HG03139 (cell line): ENCODE measurements at regions not wholly inside any gene's neighbourhood (a gene's known extent, or its start where the extent isn't known, plus 50 kb on each side); places are given as distances from the start of the nearest gene placed in this dataset.

Experiments used
- ATAC-seq: cut with Tn5 transposase; IDR thresholded peaks from one replicate; pipeline ENCODE4 v1.9.1; 2021; ENCODE audit not compliant: unreplicated experiment

GRCh38 chr13:104764600-104764999 lies 1698.4 kb upstream of the SLC10A2 start:
- no peak for ATAC-seq

- no peak for ATAC-seq
Measured at GRCh38 chr13:104759069-104759468, 1692.9 kb upstream of the SLC10A2 start.

GRCh38 chr13:104757712-104758111 lies 1691.5 kb upstream of the SLC10A2 start:
- ATAC-seq = no peak

GRCh38 chr13:104750377-104750776 lies 1684.2 kb upstream of the SLC10A2 start:
- ATAC-seq = no peak

- no peak for ATAC-seq
Measured at GRCh38 chr13:104740641-104741222, 1674.5 kb upstream of the SLC10A2 start.

- no peak for ATAC-seq
Measured at GRCh38 chr13:104737713-104738112, 1671.5 kb upstream of the SLC10A2 start.

- ATAC-seq = no peak
Measured at GRCh38 chr13:104733427-104733826, 1667.2 kb upstream of the SLC10A2 start.

- ATAC-seq = no peak
Measured at GRCh38 chr13:104715111-104715510, 1648.9 kb upstream of the SLC10A2 start.

GRCh38 chr13:104705031-104705750 lies 1639.0 kb upstream of the SLC10A2 start:
- no peak for ATAC-seq

- ATAC-seq = no peak
Measured at GRCh38 chr13:104701591-104701990, 1635.4 kb upstream of the SLC10A2 start.

- no peak for ATAC-seq
Measured at GRCh38 chr13:104694397-104694796, 1628.2 kb upstream of the SLC10A2 start.

- no peak for ATAC-seq
Measured at GRCh38 chr13:104693126-104693525, 1626.9 kb upstream of the SLC10A2 start.

GRCh38 chr13:104691767-104692467 lies 1625.7 kb upstream of the SLC10A2 start:
- ATAC-seq = no peak

GRCh38 chr13:104686484-104686883 lies 1620.3 kb upstream of the SLC10A2 start:
- ATAC-seq = no peak

- ATAC-seq = no peak
Measured at GRCh38 chr13:104683789-104684188, 1617.6 kb upstream of the SLC10A2 start.

- ATAC-seq = no peak
Measured at GRCh38 chr13:104678161-104678560, 1611.9 kb upstream of the SLC10A2 start.

- no peak for ATAC-seq
Measured at GRCh38 chr13:104671901-104672300, 1605.7 kb upstream of the SLC10A2 start.

- no peak for ATAC-seq
Measured at GRCh38 chr13:104657196-104657595, 1591.0 kb upstream of the SLC10A2 start.

- no peak for ATAC-seq
Measured at GRCh38 chr13:104650431-104650830, 1584.2 kb upstream of the SLC10A2 start.

- ATAC-seq = no peak
Measured at GRCh38 chr13:104648291-104648690, 1582.1 kb upstream of the SLC10A2 start.

- ATAC-seq = no peak
Measured at GRCh38 chr13:104645786-104646185, 1579.6 kb upstream of the SLC10A2 start.

GRCh38 chr13:104641309-104641708 lies 1575.1 kb upstream of the SLC10A2 start:
- no peak for ATAC-seq
